Fibroblast of lung (primary cell): ENCODE measurements at regions not wholly inside any gene's neighbourhood (a gene's known extent, or its start where the extent isn't known, plus 50 kb on each side); places are given as distances from the start of the nearest gene placed in this dataset.

Experiments
- DNase-seq, 2 donors: peaks; one replicate each; pipeline versions ENCODE4 v3.0.0 to v3.0.0-alpha.2; 2010; ENCODE audit warnings: low read depth in 2 of 2
- H2AFZ ChIP-seq: 2 replicates; pipeline ENCODE4 v1.5.1; 2012; ENCODE audit warnings: low read length, control low read depth, inconsistent platforms
- H3K27ac ChIP-seq: 2 replicates; pipeline ENCODE4 v1.5.1; 2011; ENCODE audit warnings: low read length, control low read depth; ENCODE audit not compliant: insufficient read depth
- H3K27me3 ChIP-seq: 2 replicates; pipeline ENCODE4 v1.5.1; 2011; ENCODE audit warnings: mild to moderate bottlenecking, low read length; ENCODE audit not compliant: control insufficient read depth, insufficient read depth
- H3K36me3 ChIP-seq: 2 replicates; pipeline ENCODE4 v1.5.1; 2011; ENCODE audit warnings: low read length; ENCODE audit not compliant: control insufficient read depth, insufficient read depth
- H3K4me1 ChIP-seq: 2 replicates; pipeline ENCODE4 v1.5.1; 2011; ENCODE audit warnings: low read length; ENCODE audit not compliant: control insufficient read depth, insufficient read depth; ENCODE audit errors: extremely low read depth
- H3K4me2 ChIP-seq: 2 replicates; pipeline ENCODE4 v1.5.1; 2011; ENCODE audit warnings: low read length, control low read depth; ENCODE audit not compliant: insufficient read depth; ENCODE audit errors: extremely low read depth
- H3K4me3 ChIP-seq, 4 experiments: fragments of 200-600 bp in 1 of 4; sonication (generic) in 1 of 4; replicated peaks in 1 of 4; 2 replicates each; pipeline ENCODE4 v1.5.1; 2011 to 2016; ENCODE audit warnings: low read length in 4 of 4, low read depth in 3 of 4, mild to moderate bottlenecking in 3 of 4, control low read depth in 2 of 4, inconsistent platforms in 1 of 4, mixed read lengths in 1 of 4; ENCODE audit not compliant: insufficient read depth in 1 of 4; ENCODE audit errors: control extremely low read depth in 1 of 4
- H3K79me2 ChIP-seq: 2 replicates; pipeline ENCODE4 v1.5.1; 2012; ENCODE audit warnings: mild to moderate bottlenecking, low read length, inconsistent platforms; ENCODE audit not compliant: control insufficient read depth, insufficient read depth
- H3K9ac ChIP-seq: 2 replicates; pipeline ENCODE4 v1.5.1; 2011; ENCODE audit warnings: mild to moderate bottlenecking, low read length, control low read depth; ENCODE audit not compliant: insufficient read depth
- H3K9me3 ChIP-seq: 2 replicates; pipeline ENCODE4 v1.5.1; 2012; ENCODE audit warnings: low read depth, low read length; ENCODE audit not compliant: control insufficient read depth, insufficient read depth
- H4K20me1 ChIP-seq: 2 replicates; pipeline ENCODE4 v1.5.1; 2011; ENCODE audit warnings: low read length; ENCODE audit not compliant: control insufficient read depth, insufficient read depth; ENCODE audit errors: extremely low read depth
- CTCF ChIP-seq, 2 donors: IDR thresholded peaks in 1 of 2; conservative IDR thresholded peaks in 1 of 2; 1 replicate in 1 of 2; 2 replicates in 1 of 2; pipeline ENCODE4 v1.5.1; 2011 to 2012; ENCODE audit warnings: low read length in 2 of 2, control low read depth in 1 of 2, inconsistent platforms in 1 of 2, low read depth in 1 of 2, mild to moderate bottlenecking in 1 of 2
- EZH2 ChIP-seq: IDR thresholded peaks from 2 replicates; pipeline ENCODE4 v1.5.1; 2012; ENCODE audit warnings: low read length, control low read depth, mild to moderate bottlenecking; ENCODE audit errors: missing control alignments

GRCh38 chr5:104513121-104513602 is 950.6 kb upstream of the NUDT12 start:
- H3K4me2 ChIP-seq = no peak overlapping the region
- no peak overlapping the region for H3K9ac ChIP-seq
- no peaks in the 10 kb centered on the region for H3K79me2 ChIP-seq
- no peaks in the 10 kb centered on the region for H4K20me1 ChIP-seq
- TF ChIP-seq CTCF (conservative IDR thresholded peaks at IDR 0.05 in 1 of 2, IDR thresholded peaks at IDR 0.05 in 1 of 2; ENCODE audit: low read depth in 1 of 2, low read length in 2 of 2) (no peak), EZH2 (no peak)
- H3K4me3 ChIP-seq = no peak overlapping the region
- no peak overlapping the region for H3K27ac ChIP-seq
- no peaks in the 10 kb centered on the region for H3K4me1 ChIP-seq
- H3K36me3 ChIP-seq = no peaks in the 10 kb centered on the region
- DNase-seq = peak; percentile 31 to 91
- H3K9me3 ChIP-seq = no peaks in the 10 kb centered on the region
- H3K27me3 ChIP-seq = no peaks in the 10 kb centered on the region
- no peak overlapping the region for H2AFZ ChIP-seq

- Histone ChIP-seq H3K27me3 (no peaks in the 10 kb centered on the region), H3K9ac (no peak overlapping the region), H3K79me2 (no peaks in the 10 kb centered on the region), H2AFZ (no peak overlapping the region), H3K36me3 (no peaks in the 10 kb centered on the region), H4K20me1 (no peaks in the 10 kb centered on the region), H3K4me3 (no peak overlapping the region), H3K4me2 (no peak overlapping the region), H3K4me1 (no peaks in the 10 kb centered on the region), H3K27ac (no peak overlapping the region), H3K9me3 (no peaks in the 10 kb centered on the region)
- TF ChIP-seq EZH2 (no peak), CTCF (conservative IDR thresholded peaks at IDR 0.05 in 1 of 2, IDR thresholded peaks at IDR 0.05 in 1 of 2; ENCODE audit: low read depth in 1 of 2, low read length in 2 of 2) (no peak)
- peak in 1 of 2 donors; percentile 51 for DNase-seq
These were observed 949.7 kb upstream of the NUDT12 start for GRCh38 chr5:104512063-104512825.

GRCh38 chr5:104498281-104498680 is 935.7 kb upstream of the NUDT12 start:
- Histone ChIP-seq H4K20me1 (no peaks in the 10 kb centered on the region), H3K9me3 (no peaks in the 10 kb centered on the region), H3K4me1 (no peaks in the 10 kb centered on the region), H3K36me3 (no peaks in the 10 kb centered on the region), H3K4me2 (no peak overlapping the region), H3K27ac (no peak overlapping the region), H3K4me3 (no peak overlapping the region), H3K9ac (no peak overlapping the region), H2AFZ (no peak overlapping the region), H3K27me3 (no peaks in the 10 kb centered on the region), H3K79me2 (no peaks in the 10 kb centered on the region)
- peak; percentile 45 to 65 for DNase-seq
- TF ChIP-seq EZH2 (no peak), CTCF (conservative IDR thresholded peaks at IDR 0.05 in 1 of 2, IDR thresholded peaks at IDR 0.05 in 1 of 2; ENCODE audit: low read depth in 1 of 2, low read length in 2 of 2) (no peak)
